ENCODE measurements at regions not wholly inside any gene's neighbourhood (a gene's known extent, or its start where the extent isn't known, plus 50 kb on each side); places are given as distances from the start of the nearest gene placed in this dataset.

GRCh38 chr5:33361781-33362180 lies 79.0 kb upstream of the TARS1 start:
- no peaks in the 10 kb centered on the region for H4K20me1 ChIP-seq (ENCODE audit: insufficient read depth)
- H3K27ac ChIP-seq (ENCODE audit: low read depth in 2 of 2, low read length in 1 of 2) = no peak overlapping the region
- no peak overlapping the region for H2AFZ ChIP-seq (ENCODE audit: low read depth)
- H3K9me2 ChIP-seq = no peaks in the 10 kb centered on the region
- no peak overlapping the region for H3K9ac ChIP-seq
- POLR2A ChIA-PET = no interaction called here
- no peaks in the 10 kb centered on the region for H3K27me3 ChIP-seq (ENCODE audit: insufficient read depth)
- CTCF ChIA-PET = no interaction called here
- H3K4me2 ChIP-seq = 0 out of 2 replicates have a peak overlapping the region, but pooled peaks have one; percentile 70
- H3K4me1 ChIP-seq (ENCODE audit: control insufficient read depth in 1 of 2, insufficient read depth in 2 of 2, low read depth in 1 of 2, low read length in 1 of 2) = peaks cover 0 to 7% of the 10 kb centered on the region in 2 experiments; a peak in 1 of 4 replicates
- WGBS (ENCODE audit: low lambda C conversion rate) = 86% methylated on average over 1 of the region's 1 CpG
- H3K4me3 ChIP-seq (ENCODE audit: low read depth in 2 of 2, low read length in 1 of 2) = no peak overlapping the region
- TF ChIP-seq USF1 (IDR thresholded peaks at IDR 0.05; ENCODE audit: borderline replicate concordance, low read depth) = no peak
- no peak for TF ChIP-seq SMC3 (IDR thresholded peaks at IDR 0.05; ENCODE audit: low read depth, low read length)
- TF ChIP-seq POLR2AphosphoS5 (IDR thresholded peaks at IDR 0.05; ENCODE audit: low read depth, low read length) = no peak
- TF ChIP-seq, protein P1, sequence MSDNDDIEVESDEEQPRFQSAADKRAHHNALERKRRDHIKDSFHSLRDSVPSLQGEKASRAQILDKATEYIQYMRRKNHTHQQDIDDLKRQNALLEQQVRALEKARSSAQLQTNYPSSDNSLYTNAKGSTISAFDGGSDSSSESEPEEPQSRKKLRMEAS (IDR thresholded peaks at IDR 0.05; ENCODE audit: low read depth) = no peak
- TF ChIP-seq, protein P2, sequence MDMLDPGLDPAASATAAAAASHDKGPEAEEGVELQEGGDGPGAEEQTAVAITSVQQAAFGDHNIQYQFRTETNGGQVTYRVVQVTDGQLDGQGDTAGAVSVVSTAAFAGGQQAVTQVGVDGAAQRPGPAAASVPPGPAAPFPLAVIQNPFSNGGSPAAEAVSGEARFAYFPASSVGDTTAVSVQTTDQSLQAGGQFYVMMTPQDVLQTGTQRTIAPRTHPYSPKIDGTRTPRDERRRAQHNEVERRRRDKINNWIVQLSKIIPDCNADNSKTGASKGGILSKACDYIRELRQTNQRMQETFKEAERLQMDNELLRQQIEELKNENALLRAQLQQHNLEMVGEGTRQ (IDR thresholded peaks at IDR 0.05; ENCODE audit: borderline replicate concordance, low read depth, low read length) = no peak
- no peak for TF ChIP-seq RAD21 (IDR thresholded peaks at IDR 0.05; ENCODE audit: low read length)
- H3K36me3 ChIP-seq (replicated peaks in 1 of 2; ENCODE audit: control insufficient read depth in 1 of 2, insufficient read depth in 2 of 2, low read length in 1 of 2) = no peaks in the 10 kb centered on the region
- H3K79me2 ChIP-seq (ENCODE audit: insufficient read depth) = no peaks in the 10 kb centered on the region
- no peaks in the 10 kb centered on the region for H3K9me3 ChIP-seq
- no peak for DNase-seq
- H3F3A ChIP-seq (replicated peaks; ENCODE audit: insufficient read depth) = peaks cover 9% of the 10 kb centered on the region

DNA sequence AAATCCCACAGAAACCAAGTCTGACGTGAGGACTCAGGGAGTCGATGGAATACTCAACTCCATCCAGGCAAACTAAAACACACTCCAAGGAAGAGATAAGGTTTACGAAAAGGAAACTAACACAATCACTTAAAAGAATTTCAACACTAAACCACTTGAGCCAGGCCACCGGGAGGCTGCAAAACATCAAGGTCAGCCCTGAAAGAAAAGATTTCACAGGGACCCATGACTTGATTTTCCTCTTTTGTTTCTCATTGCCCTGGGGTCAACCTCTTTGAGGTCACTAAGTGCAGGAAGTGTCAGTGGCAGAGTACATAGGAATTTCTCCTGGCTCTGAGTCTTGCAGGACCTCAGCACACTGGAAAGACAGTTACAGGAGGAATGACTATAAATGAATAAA lies 77.8 kb upstream of the TARS1 start:
- peak overlapping the region in 1 of 2 experiments; percentile 12; a peak in 1 of 4 replicates for H3K4me3 ChIP-seq (ENCODE audit: low read depth in 2 of 2, low read length in 1 of 2)
- H3F3A ChIP-seq (replicated peaks; ENCODE audit: insufficient read depth) = peaks cover 7% of the 10 kb centered on the region
- peaks cover 0 to 7% of the 10 kb centered on the region in 2 experiments; a peak in 1 of 4 replicates for H3K4me1 ChIP-seq (ENCODE audit: control insufficient read depth in 1 of 2, insufficient read depth in 2 of 2, low read depth in 1 of 2, low read length in 1 of 2)
- H3K4me2 ChIP-seq = peak overlapping the region; percentile 70
- H3K27me3 ChIP-seq (ENCODE audit: insufficient read depth) = no peaks in the 10 kb centered on the region
- H3K9ac ChIP-seq = peak overlapping the region; percentile 48
- peak overlapping the region; percentile 80 for H2AFZ ChIP-seq (ENCODE audit: low read depth)
- no peaks in the 10 kb centered on the region for H3K36me3 ChIP-seq (replicated peaks in 1 of 2; ENCODE audit: control insufficient read depth in 1 of 2, insufficient read depth in 2 of 2, low read length in 1 of 2)
- no peak for DNase-seq
- H3K79me2 ChIP-seq (ENCODE audit: insufficient read depth) = no peaks in the 10 kb centered on the region
- no peaks in the 10 kb centered on the region for H3K9me2 ChIP-seq
- H4K20me1 ChIP-seq (ENCODE audit: insufficient read depth) = no peaks in the 10 kb centered on the region
- POLR2A ChIA-PET = no interaction called here
- TF ChIP-seq IRF3 (IDR thresholded peaks at IDR 0.05; ENCODE audit: low read depth, low read length) (no peak), GABPA (IDR thresholded peaks at IDR 0.05; ENCODE audit: low read depth) (no peak), TCF12 (IDR thresholded peaks at IDR 0.05) (0 out of 2 replicates have a peak, but pooled peaks have one; percentile 17), FOXJ3 (CRISPR knock-in tag; IDR thresholded peaks at IDR 0.05) (no peak), EZH2phosphoT487 (IDR thresholded peaks at IDR 0.05; ENCODE audit: borderline replicate concordance, low read depth) (no peak), RXRA (IDR thresholded peaks at IDR 0.05; ENCODE audit: borderline replicate concordance, low read depth) (peak; percentile 34; the same call in 1 of the 2 replicates), NFIC (IDR thresholded peaks at IDR 0.05; ENCODE audit: borderline replicate concordance) (no peak)
- peak overlapping the region; percentile 56 to 68; a peak in 3 of 4 replicates for H3K27ac ChIP-seq (ENCODE audit: low read depth in 2 of 2, low read length in 1 of 2)
- CTCF ChIA-PET = no interaction called here
- 32% methylated on average over 4 of the region's 4 CpGs for WGBS (ENCODE audit: low lambda C conversion rate)
- no peaks in the 10 kb centered on the region for H3K9me3 ChIP-seq
